Vagina (tissue), 2 donors: ENCODE measurements at regions not wholly inside any gene's neighbourhood (a gene's known extent, or its start where the extent isn't known, plus 50 kb on each side); places are given as distances from the start of the nearest gene placed in this dataset.

Source experiments
- CTCF ChIP-seq, 3 experiments: fragments of 450-650 bp in 2 of 3; fragments of 200-600 bp in 1 of 3; sonication (generic) in 1 of 3; IDR thresholded peaks; one replicate each; pipeline ENCODE4 v1.5.1; 2017 to 2019; ENCODE audit warnings: antibody characterized with exemption in 3 of 3, mild to moderate bottlenecking in 2 of 3, moderate library complexity in 2 of 3
- POLR2A ChIP-seq, 2 donors: fragments of 450-650 bp; IDR thresholded peaks; one replicate each; pipeline ENCODE4 v1.6.1; 2017; ENCODE audit warnings: antibody characterized with exemption in 2 of 2, mild to moderate bottlenecking in 2 of 2, moderate library complexity in 2 of 2
- POLR2AphosphoS5 ChIP-seq, 2 donors: sonication (generic); formaldehyde crosslinking; IDR thresholded peaks; one replicate each; pipeline ENCODE4 v1.9.0; 2017; ENCODE audit warnings: antibody characterized with exemption in 2 of 2, mild to moderate bottlenecking in 2 of 2, low read depth in 1 of 2; ENCODE audit not compliant: insufficient read depth in 1 of 2

GRCh38 chr12:9340422-9341259 is 132.4 kb upstream of the PZP start:
- TF ChIP-seq POLR2A (IDR thresholded peaks at IDR 0.05) = no peak
- TF ChIP-seq CTCF (IDR thresholded peaks at IDR 0.05) = no peak
- no peak for TF ChIP-seq POLR2AphosphoS5 (IDR thresholded peaks at IDR 0.05; ENCODE audit: insufficient read depth in 1 of 2, low read depth in 1 of 2)
